ENCODE measurements at regions not wholly inside any gene's neighbourhood (a gene's known extent, or its start where the extent isn't known, plus 50 kb on each side); places are given as distances from the start of the nearest gene placed in this dataset.

DNA sequence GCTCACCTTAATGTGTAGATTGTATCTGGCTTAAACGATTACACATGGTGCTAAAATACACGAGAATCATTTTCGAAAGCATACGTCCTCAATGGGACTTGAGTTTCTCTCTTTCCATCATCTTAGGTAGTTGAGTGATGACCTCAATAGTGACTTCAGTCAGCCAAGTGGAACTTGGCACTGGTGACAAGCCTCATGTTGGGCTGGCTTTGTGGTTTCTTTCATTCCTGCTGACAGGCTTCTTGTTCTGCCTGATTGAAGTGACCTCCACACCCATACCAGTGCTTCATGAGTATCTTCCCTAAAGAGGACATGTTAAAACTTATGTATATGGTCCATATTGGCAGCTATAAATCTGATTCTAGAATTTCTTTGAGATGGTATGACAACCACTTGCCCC is 159.1 kb upstream of the WDR1 start:
- no peak overlapping the region for H3K4me3 ChIP-seq (ENCODE audit: low read length)
- DNase-seq (ENCODE audit: low read depth) = no peak
- TF ChIP-seq, protein P1, sequence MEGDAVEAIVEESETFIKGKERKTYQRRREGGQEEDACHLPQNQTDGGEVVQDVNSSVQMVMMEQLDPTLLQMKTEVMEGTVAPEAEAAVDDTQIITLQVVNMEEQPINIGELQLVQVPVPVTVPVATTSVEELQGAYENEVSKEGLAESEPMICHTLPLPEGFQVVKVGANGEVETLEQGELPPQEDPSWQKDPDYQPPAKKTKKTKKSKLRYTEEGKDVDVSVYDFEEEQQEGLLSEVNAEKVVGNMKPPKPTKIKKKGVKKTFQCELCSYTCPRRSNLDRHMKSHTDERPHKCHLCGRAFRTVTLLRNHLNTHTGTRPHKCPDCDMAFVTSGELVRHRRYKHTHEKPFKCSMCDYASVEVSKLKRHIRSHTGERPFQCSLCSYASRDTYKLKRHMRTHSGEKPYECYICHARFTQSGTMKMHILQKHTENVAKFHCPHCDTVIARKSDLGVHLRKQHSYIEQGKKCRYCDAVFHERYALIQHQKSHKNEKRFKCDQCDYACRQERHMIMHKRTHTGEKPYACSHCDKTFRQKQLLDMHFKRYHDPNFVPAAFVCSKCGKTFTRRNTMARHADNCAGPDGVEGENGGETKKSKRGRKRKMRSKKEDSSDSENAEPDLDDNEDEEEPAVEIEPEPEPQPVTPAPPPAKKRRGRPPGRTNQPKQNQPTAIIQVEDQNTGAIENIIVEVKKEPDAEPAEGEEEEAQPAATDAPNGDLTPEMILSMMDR (conservative IDR thresholded peaks at IDR 0.05; ENCODE audit: low read depth, low read length) = no peak

DNA sequence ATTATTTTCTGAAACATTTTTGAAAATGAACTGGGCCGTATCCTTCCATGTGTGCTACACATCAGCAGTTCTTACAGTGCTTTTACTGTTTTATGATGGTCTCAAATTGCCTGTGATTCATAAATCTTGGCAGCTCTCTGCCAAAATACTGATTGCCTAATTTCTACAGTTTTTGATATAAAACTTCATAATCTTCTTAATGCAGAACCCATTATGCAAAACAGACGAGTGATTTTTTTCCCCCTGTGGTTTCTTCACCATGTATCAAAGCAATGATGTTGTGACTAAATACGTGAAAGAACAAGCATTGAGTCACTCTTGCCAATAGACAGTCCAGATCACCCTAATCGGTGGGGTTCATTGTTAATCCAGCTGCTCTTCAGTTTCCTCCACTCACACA is 156.4 kb upstream of the WDR1 start:
- DNase-seq (ENCODE audit: low read depth) = no peak
- H3K4me3 ChIP-seq (ENCODE audit: low read length) = no peak overlapping the region
- TF ChIP-seq, protein P1 (conservative IDR thresholded peaks at IDR 0.05; ENCODE audit: low read depth, low read length) = no peak

DNA sequence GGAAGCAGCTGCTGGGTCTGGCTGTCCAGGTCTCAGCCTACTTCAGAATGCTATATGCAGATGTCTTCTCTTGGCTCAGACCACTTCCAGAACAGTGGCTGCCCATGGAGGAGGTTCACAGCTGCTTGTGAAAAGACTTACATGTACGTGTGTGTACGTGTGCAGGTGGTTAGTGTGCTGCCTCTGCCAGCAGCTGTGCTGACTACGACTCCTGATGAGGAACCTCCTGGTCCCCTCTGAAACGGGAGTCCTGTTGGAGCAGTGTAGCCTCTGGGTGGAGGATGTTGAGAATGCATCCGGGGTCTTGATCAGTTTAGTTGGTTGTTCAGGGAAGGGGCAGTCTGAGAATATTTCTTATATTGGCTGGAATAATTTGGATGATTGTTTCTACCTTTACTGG is 155.9 kb upstream of the WDR1 start:
- DNase-seq (ENCODE audit: low read depth) = no peak
- TF ChIP-seq, protein P1 (conservative IDR thresholded peaks at IDR 0.05; ENCODE audit: low read depth, low read length) = no peak
- H3K4me3 ChIP-seq (ENCODE audit: low read length) = no peak overlapping the region

DNA sequence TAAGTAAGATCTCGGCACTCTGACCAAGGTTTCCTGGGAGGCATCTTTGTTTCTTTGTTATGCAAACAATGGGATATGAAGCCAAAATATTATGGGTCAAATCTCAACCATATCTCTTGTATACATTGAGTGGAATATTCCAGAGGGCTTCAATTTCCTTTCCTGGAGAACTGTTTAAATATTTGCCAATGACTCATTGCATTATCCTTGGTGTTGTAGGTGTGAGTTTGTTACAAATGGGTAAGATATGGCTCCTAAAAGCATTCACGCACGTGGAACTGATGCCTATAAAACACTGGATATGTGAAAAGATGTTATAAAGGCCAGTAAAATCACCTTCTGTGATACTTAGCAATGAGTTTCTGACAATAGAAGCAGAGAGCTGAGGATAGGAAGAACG is 150.5 kb upstream of the WDR1 start:
- no peak overlapping the region for H3K4me3 ChIP-seq (ENCODE audit: low read length)
- DNase-seq (ENCODE audit: low read depth) = no peak
- TF ChIP-seq, protein P1 (conservative IDR thresholded peaks at IDR 0.05; ENCODE audit: low read depth, low read length) = no peak

DNA sequence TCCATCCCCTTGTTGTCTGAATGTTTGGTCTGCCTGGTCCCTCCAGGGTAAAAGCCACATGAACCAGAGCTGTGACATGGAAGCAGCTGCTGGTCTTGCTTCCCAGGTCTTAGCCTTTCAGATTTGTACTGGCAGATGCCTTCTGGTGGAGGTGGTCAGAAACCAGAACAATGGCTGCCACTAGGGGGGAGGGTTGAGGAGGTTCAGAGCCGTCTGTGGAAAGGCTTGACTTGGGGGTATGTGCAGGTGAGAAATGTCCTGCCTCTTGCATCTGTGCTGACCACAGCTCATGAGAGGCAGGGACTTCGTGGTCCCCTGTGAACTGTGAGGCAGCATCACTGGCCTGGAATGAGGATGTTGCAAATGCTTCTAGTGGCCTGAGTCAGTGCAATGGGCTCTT is 144.2 kb upstream of the WDR1 start:
- no peak for DNase-seq (ENCODE audit: low read depth)
- TF ChIP-seq, protein P1 (conservative IDR thresholded peaks at IDR 0.05; ENCODE audit: low read depth, low read length) = no peak
- no peak overlapping the region for H3K4me3 ChIP-seq (ENCODE audit: low read length)

DNA sequence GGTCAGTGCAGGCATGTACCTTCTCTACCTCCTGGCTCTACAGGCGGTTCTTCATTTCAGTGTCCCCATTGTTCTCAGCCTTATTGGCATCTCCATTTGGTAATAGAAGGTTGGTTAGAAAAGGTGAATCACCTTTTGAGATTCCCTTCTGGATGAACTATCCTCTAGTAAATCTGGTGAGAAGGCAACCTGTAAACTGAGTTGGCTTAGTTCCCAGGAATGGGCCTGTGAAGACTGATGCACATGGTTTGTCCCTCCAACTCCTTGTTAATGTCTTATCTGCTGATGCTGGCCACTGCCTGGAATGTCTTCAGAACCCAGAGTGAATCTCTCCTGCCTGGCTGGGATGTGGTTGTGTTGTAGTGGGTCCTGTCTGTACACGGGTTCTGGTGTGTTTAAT is 143.4 kb upstream of the WDR1 start:
- TF ChIP-seq, protein P1 (conservative IDR thresholded peaks at IDR 0.05; ENCODE audit: low read depth, low read length) = no peak
- no peak for DNase-seq (ENCODE audit: low read depth)
- no peak overlapping the region for H3K4me3 ChIP-seq (ENCODE audit: low read length)

DNA sequence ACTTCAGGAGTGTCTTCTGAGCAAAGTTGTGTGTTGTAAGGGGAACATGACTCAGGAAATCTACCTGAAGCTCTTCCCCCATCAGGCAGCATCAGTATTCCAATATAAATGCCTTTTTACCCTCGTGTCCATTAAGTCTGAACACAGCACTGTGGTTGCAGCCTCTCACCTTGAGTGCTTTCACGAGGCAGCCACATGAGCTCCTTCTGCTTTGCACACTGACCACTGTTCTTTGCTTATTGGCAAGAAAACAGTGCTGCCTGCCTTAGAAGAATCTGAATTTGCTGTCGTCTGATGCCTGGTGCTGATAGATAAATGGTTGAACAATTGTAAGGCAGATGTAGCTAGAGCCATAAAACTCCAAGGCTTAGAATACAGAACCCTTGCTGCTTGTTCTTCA is 139.6 kb upstream of the WDR1 start:
- TF ChIP-seq, protein P1 (conservative IDR thresholded peaks at IDR 0.05; ENCODE audit: low read depth, low read length) = no peak
- no peak for DNase-seq (ENCODE audit: low read depth)
- H3K4me3 ChIP-seq (ENCODE audit: low read length) = no peak overlapping the region
